ENCODE measurements at regions not wholly inside any gene's neighbourhood (a gene's known extent, or its start where the extent isn't known, plus 50 kb on each side); places are given as distances from the start of the nearest gene placed in this dataset.

GRCh38 chr3:165549665-165550064 lies 287.6 kb downstream of the BCHE start:
- Histone ChIP-seq H4K8ac (ENCODE audit: low read depth in 2 of 2, low read length in 2 of 2) (no peak overlapping the region), H3K4ac (ENCODE audit: low read depth, low read length) (no peak overlapping the region), H2BK15ac (ENCODE audit: low read depth, low read length) (no peak overlapping the region), H2AK9ac (replicated peaks; ENCODE audit: low read depth, low read length, poor library complexity) (no peak overlapping the region), H3K4me3 (ENCODE audit: insufficient read depth, low read depth, low read length) (no peak overlapping the region), H2BK5ac (ENCODE audit: low read depth, low read length, poor library complexity, severe bottlenecking) (no peak overlapping the region), H3K36me3 (ENCODE audit: control insufficient read depth, insufficient read depth, low read length) (no peaks in the 10 kb centered on the region), H3K23ac (ENCODE audit: low read depth, low read length) (no peak overlapping the region), H2AFZ (replicated peaks; ENCODE audit: low read length, poor library complexity) (no peak overlapping the region), H3K4me2 (ENCODE audit: low read depth, low read length) (no peak overlapping the region), H4K91ac (ENCODE audit: insufficient read depth, low read depth, low read length) (no peak overlapping the region), H3K9me1 (ENCODE audit: insufficient read depth, low read length) (no peaks in the 10 kb centered on the region), H3K9me3 (ENCODE audit: control insufficient read depth, insufficient read depth, low read length) (peaks cover 1% of the 10 kb centered on the region; the same call in 1 of the 2 replicates), H3K14ac (replicated peaks; ENCODE audit: low read depth, low read length) (no peak overlapping the region), H3K79me1 (ENCODE audit: low read depth in 1 of 2, low read length in 2 of 2) (no peaks in the 10 kb centered on the region), H2BK20ac (ENCODE audit: low read depth, low read length) (no peak overlapping the region), H3K27me3 (ENCODE audit: control insufficient read depth, insufficient read depth, low read length) (no peaks in the 10 kb centered on the region), H3K4me1 (ENCODE audit: control insufficient read depth, insufficient read depth, low read length) (no peaks in the 10 kb centered on the region), H3K56ac (ENCODE audit: extremely low read depth, insufficient read depth, low read length) (no peak overlapping the region), H2BK120ac (ENCODE audit: low read depth, low read length) (no peak overlapping the region), H3K9ac (ENCODE audit: low read depth, low read length) (no peak overlapping the region), H4K5ac (ENCODE audit: low read depth, low read length) (no peak overlapping the region), H2AK5ac (ENCODE audit: low read depth, low read length) (no peak overlapping the region), H4K20me1 (ENCODE audit: insufficient read depth, low read length) (no peaks in the 10 kb centered on the region), H3K18ac (ENCODE audit: low read depth, low read length) (no peak overlapping the region), H3K27ac (ENCODE audit: insufficient read depth, low read length) (no peak overlapping the region)
- no peak for ATAC-seq (ENCODE audit: low read depth)
- no peak for DNase-seq
- TF ChIP-seq RFX5 (IDR thresholded peaks at IDR 0.05; ENCODE audit: low read depth, low read length) (no peak), CHD1 (IDR thresholded peaks at IDR 0.05; ENCODE audit: low read depth, low read length) (no peak), NFE2L2 (IDR thresholded peaks at IDR 0.05; ENCODE audit: low read depth, low read length) (no peak)
- BruUV-seq (replicated peaks), result no TSS peak
- WGBS, 2 experiments (ENCODE audit: extremely low coverage in 2 of 2, insufficient read length in 1 of 2), result 80% methylated on average over 2 of the region's 5 CpGs; no CpG with 5 or more reads in 1 of the 2 experiments
- intact Hi-C loops (cut with micrococcal nuclease) (no loop called here), in situ Hi-C loops (cut with MboI; ENCODE audit: low sequenced_read_pairs) (no loop called here), dilution Hi-C loops (cut with HindIII; ENCODE audit: low sequenced_read_pairs, unreplicated experiment) (no loop called here)
- CTCF ChIA-PET, result no interaction called here
- POLR2A ChIA-PET (ENCODE audit: unreplicated experiment), result no interaction called here

Measured in IMR-90 (cell line).